ENCODE measurements at regions not wholly inside any gene's neighbourhood (a gene's known extent, or its start where the extent isn't known, plus 50 kb on each side); places are given as distances from the start of the nearest gene placed in this dataset.

GRCh38 chr17:34068571-34068970 lies 186.5 kb upstream of the CCL2 start:
- DNase-seq (ENCODE audit: low read depth) = no peak
- H3K4me3 ChIP-seq (ENCODE audit: low read depth, low read length) = no peak overlapping the region
- TF ChIP-seq, protein P1, sequence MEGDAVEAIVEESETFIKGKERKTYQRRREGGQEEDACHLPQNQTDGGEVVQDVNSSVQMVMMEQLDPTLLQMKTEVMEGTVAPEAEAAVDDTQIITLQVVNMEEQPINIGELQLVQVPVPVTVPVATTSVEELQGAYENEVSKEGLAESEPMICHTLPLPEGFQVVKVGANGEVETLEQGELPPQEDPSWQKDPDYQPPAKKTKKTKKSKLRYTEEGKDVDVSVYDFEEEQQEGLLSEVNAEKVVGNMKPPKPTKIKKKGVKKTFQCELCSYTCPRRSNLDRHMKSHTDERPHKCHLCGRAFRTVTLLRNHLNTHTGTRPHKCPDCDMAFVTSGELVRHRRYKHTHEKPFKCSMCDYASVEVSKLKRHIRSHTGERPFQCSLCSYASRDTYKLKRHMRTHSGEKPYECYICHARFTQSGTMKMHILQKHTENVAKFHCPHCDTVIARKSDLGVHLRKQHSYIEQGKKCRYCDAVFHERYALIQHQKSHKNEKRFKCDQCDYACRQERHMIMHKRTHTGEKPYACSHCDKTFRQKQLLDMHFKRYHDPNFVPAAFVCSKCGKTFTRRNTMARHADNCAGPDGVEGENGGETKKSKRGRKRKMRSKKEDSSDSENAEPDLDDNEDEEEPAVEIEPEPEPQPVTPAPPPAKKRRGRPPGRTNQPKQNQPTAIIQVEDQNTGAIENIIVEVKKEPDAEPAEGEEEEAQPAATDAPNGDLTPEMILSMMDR (IDR thresholded peaks at IDR 0.05; ENCODE audit: insufficient read depth, low read depth, low read length, missing control alignments) = no peak

DNA sequence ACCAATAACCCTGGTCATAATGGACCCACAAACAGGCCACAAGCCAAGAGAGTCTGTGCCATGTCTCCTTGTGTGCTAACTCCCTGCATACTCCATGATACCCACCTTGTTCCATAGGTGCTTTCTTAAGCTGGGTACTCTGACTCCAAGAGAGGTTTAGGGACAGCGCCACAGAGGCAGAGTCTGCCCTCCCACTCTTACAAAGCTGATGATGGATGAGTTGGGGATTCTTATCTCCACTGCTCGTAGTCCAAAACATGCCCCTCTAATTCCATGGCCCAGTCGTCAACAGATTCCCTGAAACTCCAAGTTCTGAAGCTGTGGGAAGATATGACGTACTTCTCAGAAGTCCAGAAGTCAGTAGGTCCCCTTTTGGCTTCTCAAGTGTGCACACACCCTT lies 184.4 kb upstream of the CCL2 start:
- DNase-seq (ENCODE audit: low read depth) = no peak
- TF ChIP-seq, protein P1 (IDR thresholded peaks at IDR 0.05; ENCODE audit: insufficient read depth, low read depth, low read length, missing control alignments) = no peak
- H3K4me3 ChIP-seq (ENCODE audit: low read depth, low read length) = no peak overlapping the region

DNA sequence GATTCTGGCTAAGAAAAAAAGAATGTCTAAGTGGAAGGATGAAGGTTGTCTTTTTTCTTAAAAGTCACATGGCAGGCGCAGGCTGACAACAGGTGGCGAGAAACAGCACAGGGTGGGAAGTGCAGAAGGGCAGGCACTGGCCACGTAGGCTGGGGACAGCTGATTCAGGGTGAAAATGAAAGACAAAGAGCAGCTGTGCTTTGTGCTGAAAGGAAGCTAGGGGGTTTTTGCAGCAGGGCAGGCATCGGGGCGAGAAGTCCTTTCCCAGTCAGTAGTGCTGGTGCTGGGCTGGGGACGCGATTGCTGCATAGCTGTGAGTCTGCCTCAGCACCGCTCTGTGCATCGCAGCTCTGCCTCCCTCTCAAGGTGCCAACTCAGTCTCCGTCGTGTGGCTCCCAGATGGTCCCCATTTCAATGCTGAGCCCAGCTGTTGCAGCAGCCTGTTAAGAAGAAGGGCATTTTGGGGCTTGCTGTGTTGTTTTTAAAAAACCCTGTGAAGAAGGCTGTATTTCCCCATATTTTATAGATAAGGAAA lies 183.1 kb upstream of the CCL2 start:
- DNase-seq (ENCODE audit: low read depth) = peak; percentile 28
- TF ChIP-seq, protein P1 (IDR thresholded peaks at IDR 0.05; ENCODE audit: insufficient read depth, low read depth, low read length, missing control alignments) = no peak
- no peak overlapping the region for H3K4me3 ChIP-seq (ENCODE audit: low read depth, low read length)

- no peak overlapping the region for H3K4me3 ChIP-seq (ENCODE audit: low read depth, low read length)
- TF ChIP-seq, protein P1 (IDR thresholded peaks at IDR 0.05; ENCODE audit: insufficient read depth, low read depth, low read length, missing control alignments) = no peak
- no peak for DNase-seq (ENCODE audit: low read depth)
Measured at GRCh38 chr17:34075076-34075475, 180.0 kb upstream of the CCL2 start.

DNA sequence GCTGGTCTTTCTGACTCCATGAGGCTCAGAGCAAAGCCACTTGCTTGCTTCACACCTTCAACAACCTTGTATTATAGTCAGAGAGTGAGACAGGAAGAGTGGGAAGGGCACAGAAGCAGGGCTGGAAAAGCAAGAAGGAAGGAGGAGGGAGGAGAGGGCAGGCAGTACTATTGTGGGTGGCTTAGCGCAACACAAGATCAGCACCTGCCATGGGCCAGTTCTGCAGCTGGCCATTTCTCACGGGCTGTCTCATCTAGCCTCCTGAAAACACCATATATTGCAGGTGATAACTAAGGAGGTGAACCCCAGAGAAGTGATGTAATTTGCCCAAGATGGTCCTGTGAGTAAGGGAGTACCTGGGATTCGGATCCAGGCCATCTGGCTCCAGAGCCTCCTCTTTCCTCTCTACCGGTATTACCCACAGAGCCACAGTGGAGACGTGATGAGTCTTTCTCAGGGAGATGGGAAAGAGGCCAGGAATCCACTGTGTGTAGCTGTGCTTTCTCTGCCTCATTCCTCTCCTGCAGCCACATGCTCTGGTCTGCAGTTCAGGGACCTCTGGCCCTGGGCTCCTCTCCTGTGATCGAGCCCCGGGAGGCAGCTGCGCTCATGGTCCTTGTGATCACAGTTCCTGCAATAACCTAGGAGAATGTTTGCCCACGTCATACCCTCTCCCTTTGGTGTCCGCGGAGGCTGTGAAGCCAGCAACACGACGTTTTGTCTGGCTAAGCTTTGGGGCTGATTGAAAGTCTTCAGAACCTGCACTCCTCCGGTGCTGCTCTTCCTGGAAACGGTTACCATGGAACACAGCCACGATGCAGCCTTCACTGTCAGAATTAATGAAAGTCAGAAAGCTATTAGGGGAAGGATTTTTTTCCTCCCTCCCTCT lies 178.1 kb upstream of the CCL2 start:
- no peak for DNase-seq (ENCODE audit: low read depth)
- TF ChIP-seq, protein P1 (IDR thresholded peaks at IDR 0.05; ENCODE audit: insufficient read depth, low read depth, low read length, missing control alignments) = no peak
- H3K4me3 ChIP-seq (ENCODE audit: low read depth, low read length) = no peak overlapping the region

- DNase-seq (ENCODE audit: low read depth) = peak; percentile 7
Measured at GRCh38 chr17:34081269-34081668, 173.8 kb upstream of the CCL2 start.

More at GRCh38 chr17:34081269-34081668, 173.8 kb upstream of the CCL2 start:
- H3K4me3 ChIP-seq (ENCODE audit: low read depth, low read length) = no peak overlapping the region
- TF ChIP-seq, protein P1 (IDR thresholded peaks at IDR 0.05; ENCODE audit: insufficient read depth, low read depth, low read length, missing control alignments) = peak; percentile 27

Measured in GM12865 (cell line).